Stimulated activated naive B cell treated with anti-CD40 and anti-IgM and Interleukin-4, amounts not matched to agents 10 μg/mL and 1 μg/mL and 100 μg/mL, for 72 hours (primary cell): ENCODE measurements at regions not wholly inside any gene's neighbourhood (a gene's known extent, or its start where the extent isn't known, plus 50 kb on each side); places are given as distances from the start of the nearest gene placed in this dataset.

ENCODE experiments used
- ATAC-seq, 2 donors: fragments of 150-1000 bp; cut with Tn5 transposase; replicated peaks; 2 replicates each; pipeline ENCODE4 v1.10.0; 2021; ENCODE audit warnings: moderate library complexity in 1 of 2
- DNase-seq: peaks from one replicate; pipeline ENCODE4 v3.0.0; 2021
- H3K27ac Mint-ChIP-seq: one replicate; pipeline ENCODE4 v1.8.0; 2022; ENCODE audit warnings: mild to moderate bottlenecking, mixed read lengths
- H3K27me3 Mint-ChIP-seq, 2 donors: one replicate each; pipeline ENCODE4 v1.8.0; 2022; ENCODE audit warnings: mixed read lengths in 2 of 2
- H3K36me3 Mint-ChIP-seq, 2 donors: one replicate each; pipeline ENCODE4 v1.8.0; 2022; ENCODE audit warnings: mixed read lengths in 2 of 2, mild to moderate bottlenecking in 1 of 2
- H3K4me1 Mint-ChIP-seq, 2 donors: one replicate each; pipeline ENCODE4 v1.8.0; 2022; ENCODE audit warnings: mixed read lengths in 2 of 2, mild to moderate bottlenecking in 1 of 2
- H3K4me3 Mint-ChIP-seq, 2 donors: one replicate each; pipeline ENCODE4 v1.8.0; 2022; ENCODE audit warnings: mild to moderate bottlenecking in 2 of 2, mixed read lengths in 2 of 2, moderate library complexity in 1 of 2
- H3K9me3 Mint-ChIP-seq, 2 donors: one replicate each; pipeline ENCODE4 v1.8.0; 2022; ENCODE audit warnings: mixed read lengths in 2 of 2, mild to moderate bottlenecking in 1 of 2

DNA sequence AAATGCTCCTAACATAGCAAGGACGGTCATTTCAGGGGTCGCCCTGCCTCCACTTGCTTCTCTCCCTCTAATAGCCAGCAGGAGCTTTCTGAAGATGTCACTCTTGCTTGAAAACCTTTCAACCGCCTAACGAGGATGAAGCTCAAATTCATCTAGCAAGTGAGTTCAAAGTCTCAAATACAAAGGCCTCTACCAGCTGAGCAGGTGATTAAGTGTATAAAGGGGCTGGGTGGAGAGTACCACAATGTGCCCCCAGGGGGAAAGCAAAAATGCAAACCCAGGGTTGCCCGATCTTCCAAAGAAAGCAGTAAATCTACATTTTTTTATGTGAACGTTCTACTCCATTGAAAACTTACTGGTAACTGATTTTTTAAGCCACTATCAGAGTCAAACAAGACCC is 50.4 kb upstream of the GRIP2 start:
- no peak for ATAC-seq
- DNase-seq, result no peak

GRCh38 chr3:14592390-14592789 is 52.2 kb upstream of the GRIP2 start:
- Mint-ChIP-seq H3K27ac (no peak overlapping the region), H3K27me3 (peaks cover 42 to 60% of the 10 kb centered on the region in 2 donors), H3K9me3 (no peaks in the 10 kb centered on the region), H3K36me3 (no peaks in the 10 kb centered on the region), H3K4me3 (no peak overlapping the region), H3K4me1 (no peaks in the 10 kb centered on the region)
- ATAC-seq, result no peak
- DNase-seq, result no peak

More for the DNA sequence above, 50.4 kb upstream of the GRIP2 start:
- Mint-ChIP-seq H3K9me3 (no peaks in the 10 kb centered on the region), H3K4me3 (no peak overlapping the region), H3K4me1 (no peaks in the 10 kb centered on the region), H3K27me3 (peaks cover 33 to 52% of the 10 kb centered on the region in 2 donors), H3K36me3 (no peaks in the 10 kb centered on the region), H3K27ac (no peak overlapping the region)

DNA sequence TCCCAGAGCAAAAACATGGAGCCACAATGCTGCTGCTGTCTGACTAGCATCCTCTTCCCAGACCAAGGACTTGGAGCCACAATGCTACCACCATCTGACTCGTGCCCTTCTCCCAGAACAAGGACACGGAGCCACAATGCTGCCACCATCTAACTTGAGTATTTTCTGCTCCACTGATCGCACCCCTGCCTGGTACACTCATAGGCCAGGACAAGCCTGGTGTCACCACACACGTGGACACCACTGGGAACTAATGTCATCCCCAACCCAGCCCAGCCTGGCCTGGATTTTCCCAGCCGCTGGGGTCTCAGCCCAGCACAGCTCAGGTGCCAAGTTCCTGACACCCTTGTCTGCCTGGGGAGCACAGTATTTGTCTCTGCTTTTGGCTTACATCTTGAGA is 52.7 kb upstream of the GRIP2 start:
- H3K27ac Mint-ChIP-seq, result no peak overlapping the region
- H3K36me3 Mint-ChIP-seq, result no peaks in the 10 kb centered on the region
- no peak for ATAC-seq
- no peak overlapping the region for H3K4me3 Mint-ChIP-seq
- no peaks in the 10 kb centered on the region for H3K9me3 Mint-ChIP-seq
- no peaks in the 10 kb centered on the region for H3K4me1 Mint-ChIP-seq
- peaks cover 38 to 60% of the 10 kb centered on the region in 2 donors for H3K27me3 Mint-ChIP-seq
- no peak for DNase-seq

DNA sequence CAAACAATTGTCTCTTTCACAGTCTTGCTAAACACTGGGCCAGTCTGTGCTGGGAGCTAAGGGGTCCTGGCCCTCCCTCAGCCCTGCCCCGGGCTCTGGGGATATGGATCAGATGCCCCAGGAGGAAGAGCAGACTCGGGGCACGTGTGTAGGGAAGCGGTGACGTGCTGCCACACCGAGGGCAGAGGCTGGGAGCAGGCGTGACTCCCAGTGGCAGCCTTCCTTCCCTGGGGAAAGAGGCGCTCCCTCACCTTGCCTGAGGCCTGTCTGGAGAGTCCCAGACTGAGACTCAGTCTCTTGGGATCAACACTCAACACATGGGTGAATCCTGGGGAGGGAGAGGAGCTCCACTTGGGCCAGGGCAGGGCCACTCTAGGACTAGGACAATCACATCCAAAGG is 54.1 kb upstream of the GRIP2 start:
- no peak for ATAC-seq
- Mint-ChIP-seq H3K27me3 (peaks cover 45 to 66% of the 10 kb centered on the region in 2 donors), H3K4me1 (no peaks in the 10 kb centered on the region), H3K27ac (no peak overlapping the region), H3K9me3 (peaks cover 6 to 9% of the 10 kb centered on the region in 2 donors), H3K36me3 (no peaks in the 10 kb centered on the region), H3K4me3 (no peak overlapping the region)
- no peak for DNase-seq

GRCh38 chr3:14595561-14595960 is 55.4 kb upstream of the GRIP2 start:
- Mint-ChIP-seq H3K4me3 (no peak overlapping the region), H3K9me3 (peaks cover 6 to 9% of the 10 kb centered on the region in 2 donors), H3K27ac (no peak overlapping the region), H3K27me3 (peaks cover 47 to 71% of the 10 kb centered on the region in 2 donors), H3K4me1 (no peaks in the 10 kb centered on the region), H3K36me3 (no peaks in the 10 kb centered on the region)
- DNase-seq, result no peak
- ATAC-seq, result no peak

DNA sequence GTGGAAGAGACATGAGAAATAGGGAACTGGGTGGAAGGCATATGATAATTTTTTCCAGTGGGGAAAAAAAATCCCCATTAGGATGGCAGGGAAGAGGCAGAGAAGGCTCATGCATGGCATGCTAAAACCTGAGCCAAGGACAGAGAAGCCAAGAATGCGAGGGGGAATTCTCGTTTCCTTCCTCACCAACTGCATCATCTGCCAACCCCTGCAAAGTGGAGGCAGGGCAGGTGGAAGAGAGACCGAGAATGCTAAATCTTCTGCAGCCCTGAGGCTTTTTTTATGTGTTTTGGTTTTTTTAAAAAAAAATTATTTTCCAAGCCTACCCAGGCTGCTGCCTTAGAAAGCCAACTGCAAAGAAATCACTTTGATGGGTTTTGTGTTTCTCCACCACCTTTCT is 54.3 kb upstream of the CCDC174 start:
- DNase-seq, result no peak
- Mint-ChIP-seq H3K36me3 (no peaks in the 10 kb centered on the region), H3K4me1 (no peaks in the 10 kb centered on the region), H3K9me3 (peaks cover 6 to 9% of the 10 kb centered on the region in 2 donors), H3K27me3 (peaks cover 55 to 73% of the 10 kb centered on the region in 2 donors), H3K27ac (no peak overlapping the region), H3K4me3 (no peak overlapping the region)
- no peak for ATAC-seq

DNA sequence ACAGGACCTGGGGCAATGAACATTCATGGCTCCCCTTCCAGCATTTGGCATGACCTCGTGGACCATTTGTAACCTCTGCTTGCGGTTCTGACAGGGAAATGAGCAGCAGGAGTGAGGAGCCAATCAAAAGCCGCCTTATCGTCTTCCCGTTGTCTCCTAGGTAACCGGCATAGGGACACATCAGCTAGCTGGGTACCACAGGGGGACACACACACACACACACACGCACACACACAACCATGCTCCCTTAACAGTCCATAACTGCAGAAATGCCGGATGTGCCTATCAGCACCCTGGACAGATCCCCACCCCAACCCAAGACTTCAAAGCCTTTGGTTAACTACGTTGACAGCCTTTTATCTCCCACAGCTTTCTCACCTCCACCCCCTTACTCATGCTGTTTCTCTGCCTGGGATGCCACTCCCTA is 53.4 kb upstream of the CCDC174 start:
- Mint-ChIP-seq H3K9me3 (peaks cover 6 to 10% of the 10 kb centered on the region in 2 donors), H3K36me3 (peaks cover under 1% of the 10 kb centered on the region in 2 donors), H3K27me3 (peaks cover 52 to 66% of the 10 kb centered on the region in 2 donors), H3K27ac (no peak overlapping the region), H3K4me1 (no peaks in the 10 kb centered on the region), H3K4me3 (no peak overlapping the region)
- DNase-seq (no peak), ATAC-seq (no peak)

GRCh38 chr3:14599488-14599887 is 52.1 kb upstream of the CCDC174 start:
- Mint-ChIP-seq H3K4me3 (no peak overlapping the region), H3K4me1 (no peaks in the 10 kb centered on the region), H3K27me3 (peaks cover 65 to 73% of the 10 kb centered on the region in 2 donors), H3K36me3 (peaks cover 2 to 4% of the 10 kb centered on the region in 2 donors), H3K27ac (no peak overlapping the region), H3K9me3 (peaks cover 8 to 13% of the 10 kb centered on the region in 2 donors)
- no peak for DNase-seq
- no peak for ATAC-seq

GRCh38 chr3:14600075-14600474 is 51.5 kb upstream of the CCDC174 start:
- Mint-ChIP-seq H3K27ac (no peak overlapping the region), H3K4me1 (no peaks in the 10 kb centered on the region), H3K27me3 (peaks cover 68 to 79% of the 10 kb centered on the region in 2 donors), H3K36me3 (peaks cover 2 to 4% of the 10 kb centered on the region in 2 donors), H3K9me3 (peaks cover 8 to 13% of the 10 kb centered on the region in 2 donors), H3K4me3 (no peak overlapping the region)
- DNase-seq (no peak), ATAC-seq (no peak)

DNA sequence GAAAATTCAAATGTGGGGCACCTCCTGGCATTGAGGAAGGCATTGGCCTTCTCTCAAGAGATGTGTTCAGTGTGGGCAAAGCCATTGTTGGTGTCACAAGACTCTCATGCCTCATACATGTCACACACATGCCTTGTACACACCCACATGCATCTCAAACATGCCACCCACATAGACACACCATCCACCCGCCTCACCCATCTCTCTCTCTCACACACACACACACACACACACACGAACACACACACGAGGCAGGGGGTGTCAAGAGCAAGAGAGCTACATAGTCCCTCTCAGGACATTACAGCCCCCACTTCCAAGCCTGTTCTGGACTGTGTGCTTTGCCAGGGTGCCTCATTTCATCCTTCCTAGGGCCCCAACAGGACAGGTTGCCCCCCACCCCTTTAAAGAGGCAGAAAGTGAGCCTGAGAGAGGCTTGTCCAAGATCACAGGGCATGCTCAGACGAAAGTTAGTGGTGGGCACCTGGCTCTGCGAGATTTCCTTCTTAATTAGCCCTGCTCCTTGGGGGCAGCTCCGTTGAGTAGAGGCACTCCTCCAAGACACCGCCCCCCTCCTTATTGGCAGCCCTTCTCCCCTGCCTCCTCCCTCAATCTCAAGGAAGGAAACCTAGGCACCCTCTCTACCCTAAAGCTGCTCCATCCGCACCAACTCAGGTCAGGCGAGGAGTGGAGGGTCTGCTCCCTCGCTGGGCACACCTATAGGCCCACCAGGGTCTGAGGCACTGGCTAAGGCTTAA is 50.5 kb upstream of the CCDC174 start:
- Mint-ChIP-seq H3K4me3 (no peak overlapping the region), H3K27ac (no peak overlapping the region), H3K27me3 (peaks cover 71 to 80% of the 10 kb centered on the region in 2 donors), H3K36me3 (peaks cover 2 to 4% of the 10 kb centered on the region in 2 donors), H3K9me3 (peaks cover 8 to 13% of the 10 kb centered on the region in 2 donors), H3K4me1 (no peaks in the 10 kb centered on the region)
- ATAC-seq (no peak), DNase-seq (no peak)

DNA sequence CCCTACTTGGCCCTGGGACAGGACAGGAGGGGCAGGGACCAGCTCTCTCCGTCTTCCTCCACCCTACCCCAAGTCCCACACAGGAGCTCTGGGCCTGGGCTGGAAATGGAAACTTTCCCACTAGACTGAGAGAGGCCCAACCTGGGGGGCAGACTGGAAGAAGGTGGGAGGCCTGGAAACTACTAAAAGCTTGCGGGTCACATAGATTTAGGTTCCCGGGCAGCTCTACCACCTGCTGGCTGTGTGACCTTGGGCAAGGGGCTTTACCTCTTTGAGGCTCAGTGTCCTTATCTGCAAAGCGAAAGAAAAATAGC is 49.9 kb upstream of the CCDC174 start:
- Mint-ChIP-seq H3K27me3 (peaks cover 71 to 80% of the 10 kb centered on the region in 2 donors), H3K4me1 (no peaks in the 10 kb centered on the region), H3K36me3 (peaks cover 2 to 4% of the 10 kb centered on the region in 2 donors), H3K4me3 (no peak overlapping the region), H3K27ac (no peak overlapping the region), H3K9me3 (peaks cover 8 to 13% of the 10 kb centered on the region in 2 donors)
- ATAC-seq (no peak), DNase-seq (no peak)
